ENCODE measurements at regions not wholly inside any gene's neighbourhood (a gene's known extent, or its start where the extent isn't known, plus 50 kb on each side); places are given as distances from the start of the nearest gene placed in this dataset.

DNA sequence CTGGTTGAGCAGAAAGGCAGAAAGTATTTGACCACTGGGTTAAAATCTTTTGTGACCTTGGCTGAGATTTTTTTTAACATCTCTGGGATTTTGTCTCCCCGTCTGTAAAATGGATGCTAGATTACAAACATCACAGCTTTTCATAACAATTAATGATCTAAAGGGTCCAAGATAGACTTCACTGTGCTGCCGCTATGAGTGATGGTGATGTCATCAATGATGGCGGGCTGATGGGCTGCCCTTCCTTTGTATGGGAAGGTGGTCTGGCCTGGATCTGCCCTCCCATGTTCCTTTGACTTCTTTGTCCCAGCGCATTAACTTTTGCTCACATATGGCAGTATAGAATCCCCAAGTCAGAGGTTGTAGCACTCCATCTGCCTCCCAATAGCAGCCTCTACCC lies 116.7 kb downstream of the IRX5 start:
- DNase-seq (ENCODE audit: low read depth in 2 of 2) = no peak
- TF ChIP-seq, protein P1, sequence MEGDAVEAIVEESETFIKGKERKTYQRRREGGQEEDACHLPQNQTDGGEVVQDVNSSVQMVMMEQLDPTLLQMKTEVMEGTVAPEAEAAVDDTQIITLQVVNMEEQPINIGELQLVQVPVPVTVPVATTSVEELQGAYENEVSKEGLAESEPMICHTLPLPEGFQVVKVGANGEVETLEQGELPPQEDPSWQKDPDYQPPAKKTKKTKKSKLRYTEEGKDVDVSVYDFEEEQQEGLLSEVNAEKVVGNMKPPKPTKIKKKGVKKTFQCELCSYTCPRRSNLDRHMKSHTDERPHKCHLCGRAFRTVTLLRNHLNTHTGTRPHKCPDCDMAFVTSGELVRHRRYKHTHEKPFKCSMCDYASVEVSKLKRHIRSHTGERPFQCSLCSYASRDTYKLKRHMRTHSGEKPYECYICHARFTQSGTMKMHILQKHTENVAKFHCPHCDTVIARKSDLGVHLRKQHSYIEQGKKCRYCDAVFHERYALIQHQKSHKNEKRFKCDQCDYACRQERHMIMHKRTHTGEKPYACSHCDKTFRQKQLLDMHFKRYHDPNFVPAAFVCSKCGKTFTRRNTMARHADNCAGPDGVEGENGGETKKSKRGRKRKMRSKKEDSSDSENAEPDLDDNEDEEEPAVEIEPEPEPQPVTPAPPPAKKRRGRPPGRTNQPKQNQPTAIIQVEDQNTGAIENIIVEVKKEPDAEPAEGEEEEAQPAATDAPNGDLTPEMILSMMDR (IDR thresholded peaks at IDR 0.05; ENCODE audit: low read depth, low read length) = no peak
- H3K4me3 ChIP-seq (replicated peaks in 1 of 2; ENCODE audit: low read depth in 2 of 2, low read length in 2 of 2) = no peak overlapping the region

DNA sequence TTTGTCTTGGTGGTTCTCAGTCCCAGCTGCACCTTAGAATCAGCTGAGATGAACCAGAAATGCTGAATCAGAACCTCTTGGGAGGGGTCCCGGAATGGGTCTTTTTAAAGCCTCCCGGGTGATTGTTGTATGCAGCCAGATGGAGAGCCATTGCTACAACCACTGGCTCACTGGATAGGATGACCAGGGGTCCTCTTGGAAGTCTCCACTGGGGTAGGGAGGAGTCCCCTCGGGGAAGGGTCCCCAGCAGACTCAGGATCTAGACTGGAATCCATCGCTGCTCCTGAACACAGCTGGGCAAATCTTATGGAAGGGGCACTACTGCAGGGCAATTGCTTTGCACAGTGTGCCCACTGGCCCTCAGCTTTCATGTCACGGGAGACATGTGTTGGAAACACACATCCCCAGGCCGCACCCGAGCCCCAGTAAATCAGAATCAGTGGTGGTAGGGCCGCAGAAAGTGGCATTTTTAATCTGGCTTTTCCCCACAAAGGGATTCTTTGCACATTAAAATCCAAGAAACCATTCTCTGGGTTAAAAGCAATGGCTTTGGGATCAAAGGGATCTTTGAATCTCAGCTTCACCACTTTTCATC lies 117.3 kb downstream of the IRX5 start:
- TF ChIP-seq, protein P1 (IDR thresholded peaks at IDR 0.05; ENCODE audit: low read depth, low read length) = no peak
- DNase-seq (ENCODE audit: low read depth in 2 of 2) = no peak
- H3K4me3 ChIP-seq (replicated peaks in 1 of 2; ENCODE audit: low read depth in 2 of 2, low read length in 2 of 2) = no peak overlapping the region

DNA sequence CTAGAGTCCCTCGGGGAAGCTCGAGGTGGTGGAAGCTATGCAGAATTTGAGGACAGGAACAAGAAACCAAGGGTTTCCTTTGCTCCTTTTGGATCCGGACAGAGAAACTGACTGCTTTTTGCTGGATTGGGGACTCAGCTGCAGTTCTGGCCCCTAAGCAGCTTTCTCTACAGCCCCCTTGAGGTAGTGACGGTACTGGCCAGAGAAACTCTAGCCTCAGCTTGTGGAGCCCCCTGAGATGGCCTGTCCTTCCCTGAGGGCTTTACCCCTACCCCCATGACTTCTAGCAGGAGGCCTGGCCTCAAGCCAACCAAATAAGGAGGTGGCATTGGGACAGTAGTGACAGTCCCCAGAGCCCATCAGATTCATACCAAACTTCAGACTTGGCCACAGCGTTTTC lies 118.1 kb downstream of the IRX5 start:
- H3K4me3 ChIP-seq (replicated peaks in 1 of 2; ENCODE audit: low read depth in 2 of 2, low read length in 2 of 2) = no peak overlapping the region
- TF ChIP-seq, protein P1 (IDR thresholded peaks at IDR 0.05; ENCODE audit: low read depth, low read length) = no peak
- no peak for DNase-seq (ENCODE audit: low read depth in 2 of 2)

DNA sequence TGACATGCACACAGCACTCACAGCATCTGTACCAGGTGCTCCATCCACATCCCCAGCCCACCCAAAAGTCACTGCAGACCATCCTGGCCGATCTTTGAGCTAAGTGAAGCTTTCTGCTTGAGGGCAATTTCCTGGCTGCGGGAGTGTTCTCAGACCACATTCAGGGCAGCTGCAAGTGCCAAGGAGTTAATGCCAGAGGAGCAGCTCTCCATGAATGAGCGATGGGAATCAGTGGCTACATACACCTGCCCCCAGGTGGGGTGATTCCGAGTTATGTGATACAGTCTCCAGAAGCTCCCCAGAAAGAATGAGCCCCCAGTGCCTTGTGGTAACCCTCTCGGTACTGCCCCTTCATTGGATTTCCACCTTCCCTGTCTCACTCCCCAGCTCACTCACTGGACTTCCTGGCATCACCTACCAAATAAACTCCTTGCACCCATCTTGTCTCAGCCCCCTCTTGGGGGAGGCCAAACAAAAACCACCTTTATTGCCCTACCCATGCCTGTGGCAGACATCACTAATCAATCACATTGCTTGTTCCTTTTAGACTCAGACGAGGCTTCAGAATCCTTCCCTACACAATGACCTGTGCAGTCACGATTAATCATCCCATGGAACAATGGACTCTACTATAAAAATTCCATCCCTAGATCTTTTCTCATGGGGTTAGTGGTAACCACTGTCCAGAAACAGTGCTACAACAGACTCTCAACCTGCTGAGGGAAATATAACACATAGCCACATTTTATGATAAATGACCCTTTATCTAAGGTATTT lies 121.1 kb downstream of the IRX5 start:
- DNase-seq (ENCODE audit: low read depth in 2 of 2) = peak in 1 of 2 donors; percentile 5
- TF ChIP-seq, protein P1 (IDR thresholded peaks at IDR 0.05; ENCODE audit: low read depth, low read length) = no peak
- no peak overlapping the region for H3K4me3 ChIP-seq (replicated peaks in 1 of 2; ENCODE audit: low read depth in 2 of 2, low read length in 2 of 2)

DNA sequence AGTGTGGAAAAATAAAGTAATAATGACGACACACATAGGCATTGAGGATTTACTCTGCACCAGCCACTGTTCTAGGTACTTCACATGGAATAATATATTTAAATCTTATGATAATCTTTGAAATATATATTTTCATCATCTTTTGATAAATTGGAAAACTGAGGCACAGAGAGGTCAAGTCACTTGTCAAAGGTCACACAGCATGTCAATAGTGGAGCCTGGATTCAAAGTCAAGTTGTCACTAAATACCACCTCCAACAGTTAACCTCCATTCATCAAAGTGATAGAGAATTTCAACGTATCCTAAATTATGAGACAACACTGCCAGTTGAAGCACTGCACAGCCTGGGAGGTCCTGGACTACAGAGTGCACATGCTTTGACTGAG lies 121.7 kb downstream of the IRX5 start:
- TF ChIP-seq, protein P1 (IDR thresholded peaks at IDR 0.05; ENCODE audit: low read depth, low read length) = no peak
- no peak overlapping the region for H3K4me3 ChIP-seq (replicated peaks in 1 of 2; ENCODE audit: low read depth in 2 of 2, low read length in 2 of 2)
- DNase-seq (ENCODE audit: low read depth in 2 of 2) = no peak

DNA sequence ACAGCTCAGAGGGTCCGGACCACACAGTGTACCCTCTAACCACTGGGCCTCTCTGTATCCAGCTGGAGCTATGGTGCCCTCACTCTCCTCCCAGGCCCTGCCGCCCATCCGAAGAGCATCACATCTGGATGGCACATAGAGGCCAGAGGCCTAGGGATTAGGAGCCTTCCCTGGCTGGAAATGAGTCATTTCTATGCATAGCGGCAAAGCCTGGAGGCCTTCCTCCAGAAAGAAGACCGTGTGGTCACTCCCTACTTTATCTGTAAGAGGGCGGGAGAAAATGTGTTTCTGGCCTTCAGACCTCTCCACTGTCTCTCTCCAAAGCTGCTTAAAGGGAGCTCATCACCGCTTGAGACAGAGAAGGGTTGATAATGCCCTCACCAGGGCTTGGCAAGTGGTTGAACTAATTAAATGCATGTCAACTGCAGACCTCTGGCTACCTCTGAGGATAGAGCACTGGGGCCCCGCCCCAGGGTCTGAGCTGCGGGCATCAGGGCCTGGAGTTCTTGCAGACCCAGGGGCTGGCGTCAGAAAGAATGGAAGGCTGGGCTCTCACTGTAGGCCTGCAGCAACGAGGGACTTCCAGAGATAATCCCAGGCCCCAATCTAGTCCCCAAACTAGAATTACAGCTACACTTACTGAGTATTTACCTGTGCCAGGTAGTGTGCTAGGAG lies 122.2 kb downstream of the IRX5 start:
- no peak for DNase-seq (ENCODE audit: low read depth in 2 of 2)
- TF ChIP-seq, protein P1 (IDR thresholded peaks at IDR 0.05; ENCODE audit: low read depth, low read length) = no peak
- H3K4me3 ChIP-seq (replicated peaks in 1 of 2; ENCODE audit: low read depth in 2 of 2, low read length in 2 of 2) = no peak overlapping the region

Data from cardiac fibroblast (primary cell).